Upper lobe of left lung (tissue), 4 donors: ENCODE measurements at regions not wholly inside any gene's neighbourhood (a gene's known extent, or its start where the extent isn't known, plus 50 kb on each side); places are given as distances from the start of the nearest gene placed in this dataset.

ENCODE experiments used
- EP300 ChIP-seq, 4 donors: sonication (generic); formaldehyde crosslinking; IDR thresholded peaks; one replicate each; pipeline ENCODE4 v1.5.1; 2017; ENCODE audit warnings: antibody characterized with exemption in 4 of 4, control low read depth in 2 of 4
- TF ChIP-seq, protein P1 (sequence below), 6 experiments: fragments of 450-650 bp in 4 of 6; fragments of 200-600 bp in 2 of 6; sonication (generic) in 2 of 6; IDR thresholded peaks; one replicate each; pipeline ENCODE4 v1.5.1; 2016 to 2019; ENCODE audit warnings: antibody characterized with exemption in 6 of 6

- TF ChIP-seq, protein P1, sequence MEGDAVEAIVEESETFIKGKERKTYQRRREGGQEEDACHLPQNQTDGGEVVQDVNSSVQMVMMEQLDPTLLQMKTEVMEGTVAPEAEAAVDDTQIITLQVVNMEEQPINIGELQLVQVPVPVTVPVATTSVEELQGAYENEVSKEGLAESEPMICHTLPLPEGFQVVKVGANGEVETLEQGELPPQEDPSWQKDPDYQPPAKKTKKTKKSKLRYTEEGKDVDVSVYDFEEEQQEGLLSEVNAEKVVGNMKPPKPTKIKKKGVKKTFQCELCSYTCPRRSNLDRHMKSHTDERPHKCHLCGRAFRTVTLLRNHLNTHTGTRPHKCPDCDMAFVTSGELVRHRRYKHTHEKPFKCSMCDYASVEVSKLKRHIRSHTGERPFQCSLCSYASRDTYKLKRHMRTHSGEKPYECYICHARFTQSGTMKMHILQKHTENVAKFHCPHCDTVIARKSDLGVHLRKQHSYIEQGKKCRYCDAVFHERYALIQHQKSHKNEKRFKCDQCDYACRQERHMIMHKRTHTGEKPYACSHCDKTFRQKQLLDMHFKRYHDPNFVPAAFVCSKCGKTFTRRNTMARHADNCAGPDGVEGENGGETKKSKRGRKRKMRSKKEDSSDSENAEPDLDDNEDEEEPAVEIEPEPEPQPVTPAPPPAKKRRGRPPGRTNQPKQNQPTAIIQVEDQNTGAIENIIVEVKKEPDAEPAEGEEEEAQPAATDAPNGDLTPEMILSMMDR (IDR thresholded peaks at IDR 0.05), result no peak
- no peak for TF ChIP-seq EP300 (IDR thresholded peaks at IDR 0.05)
Observed at GRCh38 chr3:165549665-165550064, 287.6 kb downstream of the BCHE start.
